Neural cell (in vitro differentiated cells): ENCODE measurements at regions not wholly inside any gene's neighbourhood (a gene's known extent, or its start where the extent isn't known, plus 50 kb on each side); places are given as distances from the start of the nearest gene placed in this dataset.

Source experiments
- H2AFZ ChIP-seq: fragments of 200-600, 300-800 bp; sonication (generic), shearing (Covaris generic); 2 replicates; pipeline ENCODE4 v1.6.0; 2014; ENCODE audit warnings: low read depth, mild to moderate bottlenecking, antibody characterized with exemption, low read length, moderate library complexity
- H3F3A ChIP-seq: fragments of 200-600 bp; shearing (Covaris generic); 2 replicates; pipeline ENCODE4 v1.6.1; 2016; ENCODE audit warnings: mild to moderate bottlenecking, moderate library complexity, mixed read lengths, antibody characterized with exemption, low read length; ENCODE audit not compliant: insufficient read depth, poor library complexity, severe bottlenecking
- H3K27ac ChIP-seq: fragments of 200-600, 300-800 bp; sonication (generic), shearing (Covaris generic); 2 replicates; pipeline ENCODE4 v1.5.1; 2014; ENCODE audit warnings: mild to moderate bottlenecking, low read length, moderate library complexity
- H3K27me3 ChIP-seq: fragments of 300-800, 200-600 bp; sonication (generic), shearing (Covaris generic); 2 replicates; pipeline ENCODE4 v1.6.0; 2014; ENCODE audit warnings: mild to moderate bottlenecking, low read depth, low read length, moderate library complexity; ENCODE audit not compliant: insufficient read depth
- H3K36me3 ChIP-seq: fragments of 300-800, 200-600 bp; sonication (generic), shearing (Covaris generic); 2 replicates; pipeline ENCODE4 v1.5.1; 2014; ENCODE audit warnings: mild to moderate bottlenecking, antibody characterized with exemption, low read length, moderate library complexity; ENCODE audit not compliant: insufficient read depth
- H3K4me2 ChIP-seq: fragments of 300-800, 200-600 bp; sonication (generic), shearing (Covaris generic); 2 replicates; pipeline ENCODE4 v1.6.0; 2014; ENCODE audit warnings: mild to moderate bottlenecking, low read length
- H3K4me3 ChIP-seq: fragments of 300-800, 200-600 bp; sonication (generic), shearing (Covaris generic); 2 replicates; pipeline ENCODE4 v1.5.1; 2014; ENCODE audit warnings: mild to moderate bottlenecking, low read length, moderate library complexity
- H3K79me2 ChIP-seq: fragments of 200-600 bp; shearing (Covaris generic); replicated peaks from 2 replicates; pipeline ENCODE4 v1.6.0; 2014; ENCODE audit warnings: mild to moderate bottlenecking, low read length, moderate library complexity; ENCODE audit not compliant: insufficient read depth
- H3K9ac ChIP-seq: fragments of 300-800, 200-600 bp; sonication (generic), shearing (Covaris generic); 2 replicates; pipeline ENCODE4 v1.6.1; 2016; ENCODE audit warnings: mild to moderate bottlenecking, low read length, mixed read lengths
- H3K9me2 ChIP-seq: fragments of 200-600 bp; shearing (Covaris generic); 2 replicates; pipeline ENCODE4 v1.6.1; 2016; ENCODE audit warnings: mild to moderate bottlenecking, low read length, mixed read lengths; ENCODE audit not compliant: insufficient read depth
- H3K9me3 ChIP-seq: fragments of 200-600, 300-800 bp; sonication (generic), shearing (Covaris generic); 2 replicates; pipeline ENCODE4 v1.6.1; 2016; ENCODE audit warnings: mild to moderate bottlenecking, mixed run types, low read length, moderate library complexity, mixed read lengths
- H4K20me1 ChIP-seq: fragments of 200-600 bp; shearing (Covaris generic); 2 replicates; pipeline ENCODE4 v1.6.1; 2016; ENCODE audit warnings: mild to moderate bottlenecking, mixed run types; ENCODE audit not compliant: insufficient read depth
- CTCF ChIP-seq: fragments of 450-650 bp; IDR thresholded peaks from 2 replicates; pipeline ENCODE4 v1.5.1; 2014; ENCODE audit warnings: antibody characterized with exemption, mild to moderate bottlenecking, moderate library complexity; ENCODE audit not compliant: poor library complexity, severe bottlenecking
- EP300 ChIP-seq: fragments of 450-650 bp; conservative IDR thresholded peaks from 2 replicates; pipeline ENCODE4 v1.6.1; 2014; ENCODE audit warnings: antibody characterized with exemption, mild to moderate bottlenecking, moderate library complexity; ENCODE audit not compliant: poor library complexity, severe bottlenecking
- EZH2 ChIP-seq: fragments of 200-600, 300-800 bp; shearing (Covaris generic), sonication (generic); IDR thresholded peaks from 2 replicates; pipeline ENCODE4 v1.6.1; 2014; ENCODE audit warnings: antibody characterized with exemption, low read length, borderline replicate concordance, mild to moderate bottlenecking; ENCODE audit not compliant: insufficient read depth, poor library complexity, severe bottlenecking
- MXI1 ChIP-seq: fragments of 450-650 bp; conservative IDR thresholded peaks from 2 replicates; pipeline ENCODE4 v1.6.1; 2014; ENCODE audit warnings: antibody characterized with exemption, mild to moderate bottlenecking; ENCODE audit not compliant: poor library complexity, severe bottlenecking
- POLR2AphosphoS5 ChIP-seq: IDR thresholded peaks from 2 replicates; pipeline ENCODE4 v1.6.1; 2012
- RAD21 ChIP-seq: fragments of 450-650 bp; conservative IDR thresholded peaks from 2 replicates; pipeline ENCODE4 v1.6.1; 2014; ENCODE audit warnings: antibody characterized with exemption, mild to moderate bottlenecking, moderate library complexity
- REST ChIP-seq: IDR thresholded peaks from 2 replicates; pipeline ENCODE4 v1.6.1; 2012; ENCODE audit warnings: borderline replicate concordance
- SMC3 ChIP-seq: fragments of 450-650 bp; conservative IDR thresholded peaks from 2 replicates; pipeline ENCODE4 v1.6.1; 2014; ENCODE audit warnings: antibody characterized with exemption, mild to moderate bottlenecking, moderate library complexity; ENCODE audit not compliant: poor library complexity
- TAF1 ChIP-seq: IDR thresholded peaks from 2 replicates; pipeline ENCODE4 v1.6.1; 2012; ENCODE audit warnings: low read depth

DNA sequence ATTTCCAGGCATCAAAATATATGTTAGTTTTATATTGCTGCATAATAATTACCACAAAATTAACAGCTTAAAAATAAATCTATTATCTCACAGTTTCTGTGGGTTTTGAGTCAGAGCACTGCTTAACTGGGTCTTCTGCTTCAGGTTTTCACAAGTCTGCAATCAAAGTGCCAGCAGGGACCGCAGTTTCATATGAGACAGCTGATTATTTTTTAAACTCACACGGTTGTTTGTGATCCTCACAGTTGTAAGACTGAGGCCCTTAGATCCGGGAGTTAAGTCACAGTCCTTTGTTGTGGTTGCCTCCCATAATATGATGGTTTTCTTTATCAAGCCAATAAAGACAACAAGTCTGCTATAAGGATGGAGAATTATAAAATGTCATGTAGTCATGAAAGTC lies 146.0 kb upstream of the ZWINT start:
- H3K36me3 ChIP-seq, result no peaks in the 10 kb centered on the region
- no peaks in the 10 kb centered on the region for H3K9me3 ChIP-seq
- H3K4me3 ChIP-seq, result no peak overlapping the region
- H4K20me1 ChIP-seq, result no peaks in the 10 kb centered on the region
- TF ChIP-seq SMC3, result no peak
- TF ChIP-seq MXI1, result no peak
- TF ChIP-seq REST, result no peak
- TF ChIP-seq EP300, result no peak
- TF ChIP-seq EZH2, result no peak
- no peak for TF ChIP-seq RAD21
- no peak for TF ChIP-seq POLR2AphosphoS5
- no peak for TF ChIP-seq CTCF
- no peak for TF ChIP-seq TAF1
- H3K9ac ChIP-seq, result no peak overlapping the region
- no peaks in the 10 kb centered on the region for H3K79me2 ChIP-seq
- no peaks in the 10 kb centered on the region for H3K9me2 ChIP-seq
- no peak overlapping the region for H3K4me2 ChIP-seq
- no peaks in the 10 kb centered on the region for H3F3A ChIP-seq
- no peak overlapping the region for H2AFZ ChIP-seq
- H3K27ac ChIP-seq, result no peak overlapping the region
- no peaks in the 10 kb centered on the region for H3K27me3 ChIP-seq

- H3K4me3 ChIP-seq, result no peak overlapping the region
- H3F3A ChIP-seq, result no peaks in the 10 kb centered on the region
- H3K27ac ChIP-seq, result no peak overlapping the region
- H3K36me3 ChIP-seq, result no peaks in the 10 kb centered on the region
- no peaks in the 10 kb centered on the region for H3K9me2 ChIP-seq
- no peak overlapping the region for H3K4me2 ChIP-seq
- H4K20me1 ChIP-seq, result no peaks in the 10 kb centered on the region
- no peaks in the 10 kb centered on the region for H3K27me3 ChIP-seq
- no peak for TF ChIP-seq POLR2AphosphoS5
- TF ChIP-seq RAD21, result no peak
- no peak for TF ChIP-seq MXI1
- no peak for TF ChIP-seq CTCF
- no peak for TF ChIP-seq SMC3
- TF ChIP-seq EP300, result no peak
- no peak for TF ChIP-seq TAF1
- no peak for TF ChIP-seq REST
- TF ChIP-seq EZH2, result no peak
- H3K9me3 ChIP-seq, result no peaks in the 10 kb centered on the region
- no peak overlapping the region for H2AFZ ChIP-seq
- no peaks in the 10 kb centered on the region for H3K79me2 ChIP-seq
- no peak overlapping the region for H3K9ac ChIP-seq
These were observed 144.5 kb upstream of the ZWINT start for GRCh38 chr10:56505555-56505954.
